ENCODE measurements at regions not wholly inside any gene's neighbourhood (a gene's known extent, or its start where the extent isn't known, plus 50 kb on each side); places are given as distances from the start of the nearest gene placed in this dataset.
A peak's percentile ranks its signal among the peaks of the same experiment; 100 is the strongest.

DNA sequence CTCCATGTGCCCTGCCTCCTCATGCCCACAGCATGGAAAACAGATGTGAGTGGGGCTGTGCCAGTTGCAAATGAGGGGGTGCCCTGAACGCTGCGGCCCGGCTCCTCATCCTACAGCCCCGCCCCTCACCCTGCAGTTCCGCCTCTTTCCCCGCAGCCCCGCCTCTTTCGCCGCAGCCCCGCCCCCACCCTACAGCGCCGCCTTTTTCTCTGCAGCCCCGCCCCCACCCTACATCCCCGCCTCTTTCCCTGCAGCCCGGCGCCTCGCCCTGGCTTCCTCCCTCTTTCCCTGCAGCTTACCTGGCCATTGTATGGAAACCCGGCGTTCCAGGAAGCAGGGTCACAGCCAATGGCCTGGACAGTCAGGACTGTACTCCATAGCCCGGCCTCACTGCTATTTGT is 284.9 kb downstream of the TLE3 start:
- peak; percentile 12 for DNase-seq (ENCODE audit: low read depth, low spot score)

DNA sequence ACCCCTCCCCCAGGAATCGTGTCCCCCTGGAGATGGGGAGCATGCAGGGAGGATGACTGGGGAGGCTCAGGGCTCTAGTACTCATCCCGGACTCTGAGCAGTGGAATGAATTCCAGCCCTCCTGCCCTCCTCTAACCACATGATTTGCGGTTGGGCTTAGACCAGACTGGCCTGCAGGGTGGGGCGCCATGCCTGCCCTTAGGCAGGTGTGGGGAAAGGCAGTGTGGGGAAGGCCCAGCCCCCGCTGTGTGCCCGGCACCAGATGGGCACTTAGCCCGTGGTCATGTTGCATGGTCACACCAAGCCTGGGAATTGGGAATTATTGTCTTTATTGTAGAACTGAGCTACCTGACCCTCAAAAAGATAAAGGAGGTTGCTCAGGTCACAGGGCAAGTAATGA is 283.8 kb downstream of the TLE3 start:
- DNase-seq (ENCODE audit: low read depth, low spot score): no peak

DNA sequence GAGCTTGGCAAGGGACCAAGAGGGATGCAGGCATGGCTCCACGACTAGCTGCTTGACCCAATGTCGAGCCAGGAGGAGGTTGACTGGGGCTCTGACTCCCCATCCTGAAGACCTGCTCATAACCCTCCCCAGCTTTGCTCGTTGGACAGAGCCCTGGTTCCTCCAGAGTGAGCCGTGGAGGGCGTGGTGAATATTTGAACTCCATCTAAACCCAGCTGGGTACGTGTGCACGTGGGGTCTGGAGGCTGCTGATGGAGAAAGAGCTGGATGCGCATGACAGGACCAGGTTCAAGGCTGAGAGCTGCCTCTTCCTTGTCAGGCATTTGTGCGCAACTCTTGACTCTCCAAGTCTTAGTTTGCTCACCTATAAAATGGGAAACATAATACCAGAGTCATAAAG is 282.8 kb downstream of the TLE3 start:
- DNase-seq (ENCODE audit: low read depth, low spot score): no peak

- DNase-seq (ENCODE audit: low read depth, low spot score): no peak
These were observed 281.9 kb downstream of the TLE3 start for GRCh38 chr15:69815793-69816192.

DNA sequence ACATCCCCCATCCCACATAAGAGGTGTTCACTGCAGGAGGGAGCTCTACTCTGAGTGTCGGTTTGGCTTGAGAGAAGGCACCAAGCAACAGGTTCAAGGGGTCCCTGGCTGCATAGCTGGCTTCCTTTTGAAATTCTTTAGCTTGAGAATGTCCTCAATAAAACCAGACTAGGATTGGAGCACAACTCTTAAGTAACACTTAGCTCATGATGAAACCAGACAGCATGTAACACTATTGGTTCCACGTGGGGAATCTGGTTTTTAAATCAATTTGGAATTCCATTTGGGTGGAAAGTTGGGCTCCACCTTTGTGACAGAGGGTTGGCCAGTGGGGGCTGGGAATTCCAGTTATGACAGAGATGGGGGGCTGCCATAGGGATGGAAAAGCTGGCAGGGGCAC is 281.2 kb downstream of the TLE3 start:
- no peak for DNase-seq (ENCODE audit: low read depth, low spot score)

GRCh38 chr15:69818529-69818928 is 279.2 kb downstream of the TLE3 start:
- DNase-seq (ENCODE audit: low read depth, low spot score): no peak

- DNase-seq (ENCODE audit: low read depth, low spot score): no peak
These were observed 278.3 kb downstream of the TLE3 start for GRCh38 chr15:69819371-69819770.

DNA sequence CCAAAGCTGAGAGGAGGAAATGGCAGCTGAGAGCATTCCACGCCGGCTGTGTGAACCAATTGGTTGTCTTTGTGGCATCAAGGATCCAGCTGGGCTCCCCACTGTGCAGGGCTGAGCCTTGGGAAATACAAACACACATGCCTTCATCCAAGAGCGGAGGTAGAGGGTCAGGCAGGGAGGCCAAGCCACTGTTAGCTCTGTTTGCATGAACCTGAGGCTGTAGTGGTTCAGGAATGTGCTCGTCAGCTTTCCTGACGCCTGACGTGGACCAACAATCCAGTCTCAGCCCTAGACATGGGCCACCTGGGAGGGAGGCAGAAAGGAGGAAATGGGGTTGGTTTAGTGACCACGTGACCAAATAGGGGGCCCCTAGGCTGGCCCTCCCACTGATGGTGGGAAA is 276.9 kb downstream of the TLE3 start:
- DNase-seq (ENCODE audit: low read depth, low spot score): peak; percentile 68

DNA sequence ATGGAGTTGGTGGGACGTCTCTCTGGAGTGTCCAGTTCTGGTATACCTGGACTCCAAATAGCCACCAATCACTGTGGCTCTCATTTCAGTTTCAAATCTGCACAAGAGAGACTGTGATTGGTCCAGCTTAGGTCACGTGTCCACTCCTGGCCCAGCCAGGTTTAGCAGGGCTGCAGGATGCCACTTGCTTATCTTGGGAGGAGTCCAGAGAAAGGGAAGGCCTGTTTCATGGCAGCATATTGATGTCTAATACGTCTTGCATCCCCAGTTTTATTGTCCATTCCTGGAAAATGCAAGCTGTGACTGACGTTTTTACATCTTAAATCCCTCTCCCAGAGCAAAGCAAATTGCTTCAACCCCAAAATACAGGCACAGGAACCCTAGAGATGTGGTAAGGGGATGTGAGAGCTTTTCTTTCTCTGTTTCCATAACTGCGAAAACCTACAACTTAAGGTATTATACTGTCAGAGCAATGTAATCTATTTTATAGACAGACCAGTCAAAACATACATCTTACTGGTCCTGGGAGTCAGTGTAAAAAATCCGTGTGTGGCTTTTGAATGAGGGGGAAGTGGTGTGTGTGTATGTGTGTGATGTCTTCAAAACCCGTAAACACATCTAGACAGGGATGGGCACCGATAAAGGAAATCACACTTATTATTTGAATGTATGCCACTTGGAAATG is 274.4 kb downstream of the TLE3 start:
- no peak for DNase-seq (ENCODE audit: low read depth, low spot score)

DNA sequence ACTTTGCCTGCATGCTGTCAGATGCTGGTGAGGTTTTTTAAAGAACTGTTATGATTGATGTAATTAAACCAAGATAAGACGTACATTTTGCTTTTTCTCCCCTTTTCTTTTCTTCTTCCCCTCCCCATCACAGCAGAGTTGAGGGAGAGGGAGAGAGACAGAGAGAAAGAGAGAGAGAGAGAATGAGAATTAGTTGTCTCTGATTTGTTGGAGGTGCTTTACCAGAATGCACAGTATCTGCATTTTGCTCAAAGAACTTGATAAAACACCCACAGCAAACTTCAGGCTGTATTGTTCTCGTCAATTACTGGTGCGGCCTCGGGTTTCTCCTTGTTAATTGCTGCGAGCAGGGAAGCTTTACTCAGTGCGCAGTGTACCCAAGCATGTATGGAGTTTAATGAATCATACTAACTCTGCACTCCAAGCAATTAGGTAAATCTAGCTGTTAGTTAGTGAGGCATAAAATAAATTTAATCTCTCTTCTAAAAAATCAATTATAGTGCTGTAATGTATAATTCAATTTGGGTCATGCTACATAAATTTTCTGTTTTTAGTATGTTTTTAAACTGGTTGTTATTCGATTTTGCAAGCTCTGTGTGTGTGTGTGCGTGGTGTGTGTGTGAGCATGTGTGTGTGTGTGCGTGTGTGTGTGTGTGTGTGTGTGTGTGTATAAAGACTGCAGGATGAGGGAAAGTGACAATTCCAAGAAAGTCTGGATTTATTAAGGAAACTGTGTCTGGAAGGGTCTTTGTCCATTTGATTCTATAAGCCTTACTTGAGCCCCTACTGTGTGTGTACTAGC is 273.4 kb downstream of the TLE3 start:
- DNase-seq (ENCODE audit: low read depth, low spot score): no peak

DNA sequence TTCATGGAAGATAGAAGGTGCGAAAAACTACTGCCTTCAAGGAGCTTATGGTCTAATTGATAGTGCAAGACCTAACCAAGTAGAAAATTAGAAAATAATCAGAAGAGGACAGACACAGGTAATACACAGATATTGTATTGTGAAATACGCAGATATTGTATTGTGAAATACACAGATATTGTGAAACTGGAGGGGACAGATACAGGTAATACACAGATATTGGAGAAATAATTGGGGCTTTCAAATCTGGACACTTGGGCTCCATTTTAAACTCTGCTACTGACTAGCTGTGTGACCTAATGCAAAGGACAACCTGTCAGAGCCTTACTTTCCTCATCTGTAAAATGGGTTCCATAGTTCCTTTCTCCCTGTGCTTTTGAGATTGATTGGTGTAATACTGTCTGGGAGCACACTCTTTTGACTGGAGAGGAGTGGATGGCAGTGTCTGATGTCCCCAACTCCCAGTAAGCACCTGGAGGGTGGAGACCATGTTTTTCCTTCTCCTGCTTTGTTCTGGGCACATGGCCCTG is 272.8 kb downstream of the TLE3 start:
- DNase-seq (ENCODE audit: low read depth, low spot score): no peak

- no peak for DNase-seq (ENCODE audit: low read depth, low spot score)
These were observed 271.5 kb downstream of the TLE3 start for GRCh38 chr15:69825941-69826818.

- DNase-seq (ENCODE audit: low read depth, low spot score): no peak
These were observed 270.9 kb downstream of the TLE3 start for GRCh38 chr15:69826819-69827175.

- DNase-seq (ENCODE audit: low read depth, low spot score): no peak
These were observed 270.0 kb downstream of the TLE3 start for GRCh38 chr15:69827751-69828150.

GRCh38 chr15:69828181-69828828 is 269.4 kb downstream of the TLE3 start:
- no peak for DNase-seq (ENCODE audit: low read depth, low spot score)

DNA sequence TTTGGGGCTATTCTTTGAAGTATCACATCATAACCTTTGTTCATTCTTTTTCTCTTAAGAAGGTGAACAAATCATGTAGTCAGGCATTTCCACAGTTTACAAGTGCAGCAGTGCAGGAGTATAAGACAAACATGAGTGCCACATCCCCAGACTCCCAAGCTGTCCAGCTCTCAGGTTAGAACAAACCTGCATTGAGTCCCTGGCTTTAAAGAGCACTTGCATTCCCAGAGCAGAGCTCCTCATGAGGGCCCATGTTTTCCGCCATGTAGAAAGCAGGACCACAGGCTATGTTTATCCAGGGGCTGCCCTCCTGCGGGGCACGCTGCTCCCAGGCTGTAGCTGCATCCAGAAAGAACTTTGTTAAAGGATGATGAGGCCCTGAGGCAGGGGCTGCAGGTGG is 267.7 kb downstream of the TLE3 start:
- DNase-seq (ENCODE audit: low read depth, low spot score): no peak

DNA sequence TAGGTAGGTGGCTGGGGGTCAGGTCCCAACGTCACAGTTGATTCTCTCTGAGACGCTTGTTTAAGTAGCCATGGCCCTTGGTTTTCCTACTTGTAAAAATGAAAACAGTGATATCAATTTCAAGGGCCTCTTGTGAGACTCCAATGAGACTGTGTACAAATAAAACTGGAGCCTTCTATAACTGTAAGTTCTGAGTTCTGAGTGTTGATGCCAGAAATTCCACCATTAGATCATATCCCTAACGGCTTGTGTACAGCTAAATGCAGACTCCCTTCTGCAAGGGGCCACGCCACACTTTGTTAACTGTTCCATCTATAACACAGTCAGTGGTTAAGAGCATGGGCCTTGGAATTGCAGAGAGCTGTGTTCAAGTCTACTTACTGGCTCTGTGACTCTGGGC is 267.3 kb downstream of the TLE3 start:
- no peak for DNase-seq (ENCODE audit: low read depth, low spot score)

DNA sequence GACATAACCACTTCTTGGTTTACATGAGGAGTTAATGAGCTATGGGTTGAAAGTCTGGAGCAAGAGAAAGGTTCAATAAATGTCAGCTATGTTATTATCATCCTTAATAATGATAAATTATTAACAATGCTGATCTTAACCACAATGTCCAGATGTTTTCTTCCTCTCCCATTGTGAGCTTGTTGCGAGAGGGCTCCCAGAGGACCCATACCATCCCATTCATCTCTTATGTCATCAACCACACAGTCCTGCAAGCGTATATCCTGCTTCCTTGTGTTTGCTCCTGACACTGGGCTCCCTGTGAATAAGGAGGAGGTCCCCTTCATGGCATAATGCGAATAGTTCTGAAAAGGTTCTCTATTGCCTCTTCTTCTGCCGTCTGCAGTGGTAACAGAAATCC is 266.8 kb downstream of the TLE3 start:
- no peak for DNase-seq (ENCODE audit: low read depth, low spot score)

DNA sequence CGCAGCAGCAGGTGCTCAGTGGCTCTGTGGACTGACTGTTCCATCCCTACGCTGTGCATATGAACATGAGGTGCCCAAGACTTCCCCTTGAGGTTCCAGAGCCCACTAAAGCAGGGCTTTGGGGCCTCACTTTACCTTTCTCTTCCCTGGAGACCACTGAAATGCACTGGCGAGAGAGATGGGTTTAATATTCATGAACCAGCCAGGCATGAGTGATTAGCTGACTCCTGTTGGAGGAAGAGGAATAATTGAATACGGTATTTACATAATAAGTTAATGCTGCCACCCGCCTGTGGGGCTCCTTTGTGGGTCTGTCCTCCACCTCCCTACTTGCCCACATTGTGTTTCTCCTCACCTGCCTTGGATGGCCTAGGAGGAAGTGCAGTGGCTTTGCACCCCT is 263.4 kb downstream of the TLE3 start:
- no peak for DNase-seq (ENCODE audit: low read depth, low spot score)

- DNase-seq (ENCODE audit: low read depth, low spot score): no peak
These were observed 263.0 kb downstream of the TLE3 start for GRCh38 chr15:69834761-69835160.

DNA sequence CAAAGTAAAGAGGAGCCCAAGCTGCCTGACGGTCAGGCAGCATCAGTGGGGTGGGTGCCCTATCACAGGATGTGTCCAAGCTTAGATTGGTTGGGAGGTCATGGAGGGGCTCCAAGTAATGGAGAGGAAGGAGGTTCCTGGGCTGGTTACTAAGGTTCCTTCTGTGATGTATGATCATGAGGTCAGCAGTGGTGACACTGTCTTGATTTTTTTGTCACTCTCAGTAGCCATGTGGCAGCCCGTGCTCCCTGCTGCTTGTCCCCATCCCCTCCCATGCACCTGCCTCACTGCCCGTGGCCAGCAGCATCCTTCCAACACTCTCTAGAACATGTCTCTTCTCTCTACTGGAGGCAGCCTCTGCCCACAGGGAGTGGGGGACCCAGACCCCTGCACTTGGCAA is 261.7 kb downstream of the TLE3 start:
- no peak for DNase-seq (ENCODE audit: low read depth, low spot score)

All from iPS DF 19.7 (cell line).